Muscle of leg (tissue), 3 donors: ENCODE measurements at regions not wholly inside any gene's neighbourhood (a gene's known extent, or its start where the extent isn't known, plus 50 kb on each side); places are given as distances from the start of the nearest gene placed in this dataset.

Experiments used
- DNase-seq: peaks from one replicate; pipeline ENCODE4 v3.0.0; 2013
- H3K27ac ChIP-seq: one replicate; pipeline ENCODE4 v1.5.1; 2013; ENCODE audit warnings: mild to moderate bottlenecking, low read length, control low read depth
- H3K27me3 ChIP-seq: one replicate; pipeline ENCODE4 v1.6.1; 2013; ENCODE audit warnings: low read length; ENCODE audit not compliant: control insufficient read depth, insufficient read depth
- H3K36me3 ChIP-seq: one replicate; pipeline ENCODE4 v1.6.1; 2013; ENCODE audit warnings: low read length; ENCODE audit not compliant: control insufficient read depth, insufficient read depth
- H3K4me1 ChIP-seq: one replicate; pipeline ENCODE4 v1.6.1; 2013; ENCODE audit warnings: low read length; ENCODE audit not compliant: control insufficient read depth, insufficient read depth
- H3K4me3 ChIP-seq: one replicate; pipeline ENCODE4 v1.5.1; 2013; ENCODE audit warnings: low read length, control low read depth
- H3K9me3 ChIP-seq: replicated peaks from 2 replicates; pipeline ENCODE4 v1.6.1; 2013; ENCODE audit warnings: low read depth, low read length; ENCODE audit not compliant: control insufficient read depth
- WGBS: methylation state at CpG from one replicate; pipeline ENCODE4 v1.1.5; 2013; ENCODE audit warnings: missing lambda C conversion rate; ENCODE audit not compliant: insufficient coverage; 5-methylcytosine and 5-hydroxymethylcytosine counted together

DNA sequence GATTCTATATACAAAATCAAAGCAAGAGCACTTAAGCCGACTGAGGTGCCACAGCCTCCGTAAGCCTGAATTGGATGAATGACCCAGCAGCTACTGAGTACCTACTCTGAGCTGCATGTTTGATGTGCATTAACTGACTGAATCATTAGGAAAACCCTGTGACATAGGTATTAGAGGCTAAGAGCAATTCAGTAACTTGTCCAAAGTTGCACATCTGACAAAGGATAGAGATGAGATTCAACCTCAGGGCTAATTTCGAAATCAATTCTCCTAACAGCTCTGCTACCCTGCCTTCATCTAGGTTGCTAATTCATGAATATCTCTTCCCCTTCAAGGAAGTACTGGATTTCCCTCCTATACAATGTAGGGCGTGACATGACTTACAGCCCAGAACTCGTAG, 89.1 kb upstream of the GLIS3 start:
- DNase-seq = no peak
- Histone ChIP-seq H3K36me3 (no peaks in the 10 kb centered on the region), H3K27ac (no peak overlapping the region), H3K4me1 (no peaks in the 10 kb centered on the region), H3K4me3 (no peak overlapping the region), H3K27me3 (no peaks in the 10 kb centered on the region), H3K9me3 (no peaks in the 10 kb centered on the region)
- WGBS = no CpG with 5 or more reads among the region's 5 CpGs

- Histone ChIP-seq H3K4me1 (no peaks in the 10 kb centered on the region), H3K9me3 (no peaks in the 10 kb centered on the region), H3K36me3 (no peaks in the 10 kb centered on the region), H3K4me3 (no peak overlapping the region), H3K27me3 (no peaks in the 10 kb centered on the region), H3K27ac (no peak overlapping the region)
- DNase-seq = no peak
- 100% methylated on average over 1 of the region's 3 CpGs for WGBS
Measured at GRCh38 chr9:4386819-4387218, 87.0 kb upstream of the GLIS3 start.

- no peak for DNase-seq
- no peaks in the 10 kb centered on the region for H3K27me3 ChIP-seq
- no peaks in the 10 kb centered on the region for H3K9me3 ChIP-seq
- H3K4me3 ChIP-seq = no peak overlapping the region
- 58% methylated on average over 4 of the region's 5 CpGs for WGBS
- H3K27ac ChIP-seq = no peak overlapping the region
- no peaks in the 10 kb centered on the region for H3K36me3 ChIP-seq
- no peaks in the 10 kb centered on the region for H3K4me1 ChIP-seq
Measured at GRCh38 chr9:4384750-4385149, 84.9 kb upstream of the GLIS3 start.

DNA sequence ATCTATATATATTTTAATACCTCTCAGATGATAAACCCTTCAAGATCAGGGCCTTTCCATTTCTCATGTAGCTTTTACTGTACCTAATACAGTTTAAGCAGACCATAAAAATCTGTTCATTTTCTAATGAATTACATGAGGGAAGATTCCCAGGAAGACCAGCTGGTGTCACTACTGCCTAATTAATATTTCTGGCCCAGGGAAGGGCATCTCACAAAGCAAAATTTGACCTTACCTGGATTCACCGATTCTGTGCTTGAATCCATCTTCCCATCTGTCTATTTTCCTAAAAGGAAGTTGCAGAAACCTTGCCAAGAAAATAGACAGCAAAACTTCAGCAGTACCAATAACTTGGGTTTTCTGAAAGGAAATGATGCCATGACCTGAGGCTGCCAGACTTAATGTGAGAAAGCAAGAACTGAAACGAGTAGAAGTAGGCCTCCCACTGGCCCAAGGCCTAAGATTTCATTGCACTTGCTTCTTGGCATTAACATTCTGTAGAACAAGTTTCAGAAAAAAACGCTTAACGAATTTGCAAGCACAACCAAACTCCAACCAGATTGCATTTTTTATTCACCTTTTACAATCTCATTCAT, 83.0 kb upstream of the GLIS3 start:
- Histone ChIP-seq H3K27me3 (no peaks in the 10 kb centered on the region), H3K4me1 (no peaks in the 10 kb centered on the region), H3K36me3 (no peaks in the 10 kb centered on the region), H3K9me3 (no peaks in the 10 kb centered on the region), H3K4me3 (no peak overlapping the region), H3K27ac (no peak overlapping the region)
- 26% methylated on average over 2 of the region's 4 CpGs for WGBS
- peak; percentile 12 for DNase-seq

- 60% methylated on average over 3 of the region's 4 CpGs for WGBS
- Histone ChIP-seq H3K9me3 (no peaks in the 10 kb centered on the region), H3K36me3 (no peaks in the 10 kb centered on the region)
Measured at GRCh38 chr9:4381744-4382143, 81.9 kb upstream of the GLIS3 start.

GRCh38 chr9:4380406-4380805, 80.5 kb upstream of the GLIS3 start:
- Histone ChIP-seq H3K36me3 (no peaks in the 10 kb centered on the region), H3K9me3 (no peaks in the 10 kb centered on the region), H3K4me3 (no peak overlapping the region), H3K27me3 (no peaks in the 10 kb centered on the region), H3K4me1 (no peaks in the 10 kb centered on the region), H3K27ac (no peak overlapping the region)
- WGBS = no CpG with 5 or more reads among the region's 2 CpGs
- no peak for DNase-seq

More at GRCh38 chr9:4381744-4382143, 81.9 kb upstream of the GLIS3 start:
- Histone ChIP-seq H3K4me1 (no peaks in the 10 kb centered on the region), H3K4me3 (no peak overlapping the region), H3K27ac (no peak overlapping the region), H3K27me3 (no peaks in the 10 kb centered on the region)
- no peak for DNase-seq

- Histone ChIP-seq H3K36me3 (no peaks in the 10 kb centered on the region), H3K4me1 (no peaks in the 10 kb centered on the region), H3K9me3 (no peaks in the 10 kb centered on the region), H3K27me3 (no peaks in the 10 kb centered on the region), H3K4me3 (no peak overlapping the region), H3K27ac (no peak overlapping the region)
- DNase-seq = peak; percentile 46
- 54% methylated on average over 2 of the region's 7 CpGs for WGBS
Measured at GRCh38 chr9:4375424-4376200, 75.7 kb upstream of the GLIS3 start.

GRCh38 chr9:4371108-4371507, 71.2 kb upstream of the GLIS3 start:
- no peaks in the 10 kb centered on the region for H3K9me3 ChIP-seq
- 26% methylated on average over 2 of the region's 5 CpGs for WGBS
- no peaks in the 10 kb centered on the region for H3K4me1 ChIP-seq
- H3K27me3 ChIP-seq = no peaks in the 10 kb centered on the region
- H3K4me3 ChIP-seq = no peak overlapping the region
- H3K27ac ChIP-seq = no peak overlapping the region
- no peaks in the 10 kb centered on the region for H3K36me3 ChIP-seq
- DNase-seq = no peak

GRCh38 chr9:4370501-4370900, 70.6 kb upstream of the GLIS3 start:
- no peak for DNase-seq
- Histone ChIP-seq H3K4me3 (no peak overlapping the region), H3K9me3 (no peaks in the 10 kb centered on the region), H3K27ac (no peak overlapping the region), H3K36me3 (no peaks in the 10 kb centered on the region), H3K4me1 (no peaks in the 10 kb centered on the region), H3K27me3 (no peaks in the 10 kb centered on the region)
- no CpG with 5 or more reads among the region's 3 CpGs for WGBS

DNA sequence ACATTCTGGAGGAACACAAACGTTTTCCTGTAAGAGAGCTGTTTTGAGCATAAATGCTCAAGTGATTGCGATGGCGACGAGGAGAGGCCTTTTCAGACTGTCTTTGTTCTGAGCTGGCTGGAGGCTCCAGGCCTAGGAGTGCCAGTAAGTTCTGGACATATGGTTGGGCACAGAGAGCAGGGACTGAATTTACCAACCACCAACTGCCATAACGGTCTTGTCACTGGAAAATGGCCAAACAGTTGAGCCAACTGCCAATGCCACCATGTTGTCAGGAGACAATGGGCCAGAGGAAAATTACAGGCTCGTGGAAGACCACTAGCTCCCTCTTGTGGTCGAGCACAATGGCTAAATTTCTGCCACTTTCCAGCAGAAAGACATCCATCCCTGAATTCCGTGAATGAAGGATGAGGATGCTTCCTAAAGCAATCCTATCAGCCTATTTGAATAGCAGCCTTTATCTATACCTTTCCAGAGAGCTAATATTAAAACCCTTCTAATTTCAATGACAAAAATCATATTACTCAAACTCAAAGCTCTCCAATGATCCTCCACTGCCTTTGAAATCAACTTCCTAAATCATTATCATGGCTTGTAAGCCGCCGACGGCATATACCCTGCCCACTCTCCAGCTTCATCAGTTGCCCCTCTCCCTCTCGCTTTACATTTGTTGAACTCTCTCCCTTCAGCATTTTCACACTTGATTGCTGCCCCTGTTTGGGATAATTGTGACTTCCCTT, 66.9 kb upstream of the GLIS3 start:
- Histone ChIP-seq H3K36me3 (no peaks in the 10 kb centered on the region), H3K9me3 (no peaks in the 10 kb centered on the region), H3K4me1 (no peaks in the 10 kb centered on the region), H3K4me3 (no peak overlapping the region), H3K27ac (no peak overlapping the region), H3K27me3 (no peaks in the 10 kb centered on the region)
- 79% methylated on average over 11 of the region's 12 CpGs for WGBS
- DNase-seq = peak; percentile 4
